ENCODE measurements at regions not wholly inside any gene's neighbourhood (a gene's known extent, or its start where the extent isn't known, plus 50 kb on each side); places are given as distances from the start of the nearest gene placed in this dataset.

GRCh38 chrX:45894864-45895645 lies 650.2 kb downstream of the ZNF674 start:
- TF ChIP-seq HEYL (CRISPR knock-in tag; IDR thresholded peaks at IDR 0.05) (no peak), POLR2A (IDR thresholded peaks at IDR 0.05; ENCODE audit: low read length) (no peak), CTCF (IDR thresholded peaks at IDR 0.05) (no peak), MAX (IDR thresholded peaks at IDR 0.05) (no peak), USF2 (IDR thresholded peaks at IDR 0.05) (no peak), BHLHE40 (IDR thresholded peaks at IDR 0.05; ENCODE audit: low read depth, low read length) (no peak), CEBPB (IDR thresholded peaks at IDR 0.05) (no peak), MAZ (IDR thresholded peaks at IDR 0.05; ENCODE audit: borderline replicate concordance, low read depth, low read length) (no peak), ZFP36 (IDR thresholded peaks at IDR 0.05; ENCODE audit: borderline replicate concordance, partially characterized antibody) (no peak), JUN (IDR thresholded peaks at IDR 0.05) (no peak), JUNB (IDR thresholded peaks at IDR 0.05) (no peak), CHD4 (IDR thresholded peaks at IDR 0.05; ENCODE audit: borderline replicate concordance) (no peak), TFCP2L1 (CRISPR knock-in tag; IDR thresholded peaks at IDR 0.05) (no peak), CBX2 (IDR thresholded peaks at IDR 0.05; ENCODE audit: borderline replicate concordance, low read depth) (no peak)
